ENCODE measurements at regions not wholly inside any gene's neighbourhood (a gene's known extent, or its start where the extent isn't known, plus 50 kb on each side); places are given as distances from the start of the nearest gene placed in this dataset.

DNA sequence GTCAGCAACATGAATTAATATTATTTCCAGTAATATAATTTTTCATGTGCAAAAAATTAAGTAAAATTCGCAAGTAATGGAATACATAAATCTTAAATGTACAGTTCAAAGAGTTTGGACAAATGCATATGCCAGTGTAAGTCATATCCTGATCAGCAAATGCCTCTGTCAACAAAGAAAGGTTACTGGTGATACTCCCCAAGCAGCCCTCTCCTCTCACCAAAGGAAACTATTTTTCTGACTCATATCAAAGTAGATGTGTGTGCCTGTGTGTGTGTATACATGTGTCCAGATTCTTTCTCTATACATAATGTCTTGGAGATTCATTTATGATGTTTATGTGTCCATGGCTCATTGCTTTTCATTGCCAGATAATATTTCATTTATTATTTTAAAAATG, 1035.0 kb downstream of the SLC16A7 start:
- TF ChIP-seq, protein P1, sequence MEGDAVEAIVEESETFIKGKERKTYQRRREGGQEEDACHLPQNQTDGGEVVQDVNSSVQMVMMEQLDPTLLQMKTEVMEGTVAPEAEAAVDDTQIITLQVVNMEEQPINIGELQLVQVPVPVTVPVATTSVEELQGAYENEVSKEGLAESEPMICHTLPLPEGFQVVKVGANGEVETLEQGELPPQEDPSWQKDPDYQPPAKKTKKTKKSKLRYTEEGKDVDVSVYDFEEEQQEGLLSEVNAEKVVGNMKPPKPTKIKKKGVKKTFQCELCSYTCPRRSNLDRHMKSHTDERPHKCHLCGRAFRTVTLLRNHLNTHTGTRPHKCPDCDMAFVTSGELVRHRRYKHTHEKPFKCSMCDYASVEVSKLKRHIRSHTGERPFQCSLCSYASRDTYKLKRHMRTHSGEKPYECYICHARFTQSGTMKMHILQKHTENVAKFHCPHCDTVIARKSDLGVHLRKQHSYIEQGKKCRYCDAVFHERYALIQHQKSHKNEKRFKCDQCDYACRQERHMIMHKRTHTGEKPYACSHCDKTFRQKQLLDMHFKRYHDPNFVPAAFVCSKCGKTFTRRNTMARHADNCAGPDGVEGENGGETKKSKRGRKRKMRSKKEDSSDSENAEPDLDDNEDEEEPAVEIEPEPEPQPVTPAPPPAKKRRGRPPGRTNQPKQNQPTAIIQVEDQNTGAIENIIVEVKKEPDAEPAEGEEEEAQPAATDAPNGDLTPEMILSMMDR (IDR thresholded peaks at IDR 0.05 in 2 of 3, conservative IDR thresholded peaks at IDR 0.05 in 1 of 3; ENCODE audit: borderline replicate concordance in 1 of 3, insufficient read depth in 1 of 3, low read depth in 2 of 3, low read length in 2 of 3) = no peak
- no peak for TF ChIP-seq ZNF274 (IDR thresholded peaks at IDR 0.05; ENCODE audit: low read depth, low read length)
- no peak for TF ChIP-seq RAD21 (IDR thresholded peaks at IDR 0.05; ENCODE audit: low read depth)
- no peak for TF ChIP-seq FOSL1 (IDR thresholded peaks at IDR 0.05; ENCODE audit: low read depth)
- TF ChIP-seq POLR2AphosphoS5 (IDR thresholded peaks at IDR 0.05; ENCODE audit: low read depth, low read length) = no peak
- TF ChIP-seq SRF (IDR thresholded peaks at IDR 0.05; ENCODE audit: low read depth) = no peak
- TF ChIP-seq TCF7L2 (IDR thresholded peaks at IDR 0.05; ENCODE audit: borderline replicate concordance, extremely low read depth, insufficient read depth, insufficient read length) = no peak
- no peak for TF ChIP-seq EZH2 (IDR thresholded peaks at IDR 0.05)
- no peak for TF ChIP-seq ELF1 (IDR thresholded peaks at IDR 0.05; ENCODE audit: borderline replicate concordance, low read depth)
- no peak for TF ChIP-seq ZFX (IDR thresholded peaks at IDR 0.05)
- TF ChIP-seq POLR2A (IDR thresholded peaks at IDR 0.05; ENCODE audit: borderline replicate concordance, extremely low read depth, insufficient read depth, insufficient read length) = no peak
- TF ChIP-seq, protein P2, sequence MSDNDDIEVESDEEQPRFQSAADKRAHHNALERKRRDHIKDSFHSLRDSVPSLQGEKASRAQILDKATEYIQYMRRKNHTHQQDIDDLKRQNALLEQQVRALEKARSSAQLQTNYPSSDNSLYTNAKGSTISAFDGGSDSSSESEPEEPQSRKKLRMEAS (IDR thresholded peaks at IDR 0.05) = no peak
